Stomach (tissue), 4 donors: ENCODE measurements at regions not wholly inside any gene's neighbourhood (a gene's known extent, or its start where the extent isn't known, plus 50 kb on each side); places are given as distances from the start of the nearest gene placed in this dataset.
"Not testable (repeated sequence)": the region's sequence is repeated elsewhere in the genome, so short reads cannot be mapped to it uniquely, and the experiment has no call there.

ENCODE experiments used
- POLR2A ChIP-seq, 4 donors: fragments of 450-650 bp; IDR thresholded peaks; one replicate each; pipeline ENCODE4 v1.6.1; 2016; ENCODE audit warnings: antibody characterized with exemption in 4 of 4, control low read depth in 2 of 4, mild to moderate bottlenecking in 1 of 4, moderate library complexity in 1 of 4
- POLR2AphosphoS5 ChIP-seq, 3 donors: sonication (generic); formaldehyde crosslinking; IDR thresholded peaks; one replicate each; pipeline ENCODE4 v1.6.1; 2016; ENCODE audit warnings: antibody characterized with exemption in 3 of 3
- TF ChIP-seq, protein P1 (sequence below), 7 experiments: fragments of 450-650 bp in 4 of 7; fragments of 200-600 bp in 3 of 7; sonication (generic) in 3 of 7; IDR thresholded peaks; one replicate each; pipeline ENCODE4 v1.5.1; 2016 to 2019; ENCODE audit warnings: antibody characterized with exemption in 7 of 7, control low read depth in 2 of 7, mild to moderate bottlenecking in 1 of 7

DNA sequence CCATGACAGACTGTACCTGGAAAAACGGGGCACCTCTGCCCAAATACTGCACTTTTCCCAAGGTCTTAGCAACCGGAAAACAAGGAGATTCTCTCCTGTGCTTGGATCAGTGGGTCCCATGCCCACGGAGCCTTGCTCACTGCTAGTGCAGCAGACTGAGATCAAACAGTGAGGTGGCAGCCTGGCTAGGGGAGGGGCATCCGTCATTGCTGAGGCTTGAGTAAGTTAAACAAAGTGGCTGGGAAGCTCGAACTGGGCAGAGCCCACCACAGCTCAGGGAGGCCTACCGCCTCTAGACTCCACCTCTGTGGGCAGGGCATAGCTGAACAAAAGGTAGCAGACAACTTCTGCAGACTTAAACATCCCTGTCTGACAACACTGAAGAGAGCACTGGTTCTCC lies 148.8 kb downstream of the PCDH20 start:
- TF ChIP-seq, protein P1, sequence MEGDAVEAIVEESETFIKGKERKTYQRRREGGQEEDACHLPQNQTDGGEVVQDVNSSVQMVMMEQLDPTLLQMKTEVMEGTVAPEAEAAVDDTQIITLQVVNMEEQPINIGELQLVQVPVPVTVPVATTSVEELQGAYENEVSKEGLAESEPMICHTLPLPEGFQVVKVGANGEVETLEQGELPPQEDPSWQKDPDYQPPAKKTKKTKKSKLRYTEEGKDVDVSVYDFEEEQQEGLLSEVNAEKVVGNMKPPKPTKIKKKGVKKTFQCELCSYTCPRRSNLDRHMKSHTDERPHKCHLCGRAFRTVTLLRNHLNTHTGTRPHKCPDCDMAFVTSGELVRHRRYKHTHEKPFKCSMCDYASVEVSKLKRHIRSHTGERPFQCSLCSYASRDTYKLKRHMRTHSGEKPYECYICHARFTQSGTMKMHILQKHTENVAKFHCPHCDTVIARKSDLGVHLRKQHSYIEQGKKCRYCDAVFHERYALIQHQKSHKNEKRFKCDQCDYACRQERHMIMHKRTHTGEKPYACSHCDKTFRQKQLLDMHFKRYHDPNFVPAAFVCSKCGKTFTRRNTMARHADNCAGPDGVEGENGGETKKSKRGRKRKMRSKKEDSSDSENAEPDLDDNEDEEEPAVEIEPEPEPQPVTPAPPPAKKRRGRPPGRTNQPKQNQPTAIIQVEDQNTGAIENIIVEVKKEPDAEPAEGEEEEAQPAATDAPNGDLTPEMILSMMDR (IDR thresholded peaks at IDR 0.05): not testable (repeated sequence)
- TF ChIP-seq POLR2A, POLR2AphosphoS5 (IDR thresholded peaks at IDR 0.05): not testable (repeated sequence)
